Pancreas (tissue), 10 donors: ENCODE measurements at regions not wholly inside any gene's neighbourhood (a gene's known extent, or its start where the extent isn't known, plus 50 kb on each side); places are given as distances from the start of the nearest gene placed in this dataset.

Experiments
- ATAC-seq, 4 donors: fragments of 200-7000 bp; cut with Tn5 transposase; one replicate each; pipeline versions ENCODE4 v1.8.0 to v1.9.1; 2020; ENCODE audit warnings: mild to moderate bottlenecking in 4 of 4, moderate library complexity in 4 of 4
- DNase-seq, 6 donors: peaks; one replicate each; pipeline ENCODE4 v3.0.0-alpha.2; 2020
- FAIRE-seq: peaks from 2 replicates; lab custom pipeline; 2012; peaks lifted over from hg19 to GRCh38; lab: Jason Lieb, UNC
- H3K27ac ChIP-seq, 4 donors: fragments of 200-600 bp; sonication (generic); 1 replicate in 3 of 4; 2 replicates in 1 of 4; pipeline versions ENCODE4 v1.5.0 to v1.8.0; 2020
- H3K27me3 ChIP-seq, 4 donors: fragments of 200-600 bp; one replicate each; pipeline ENCODE4 v1.8.0; 2021
- H3K36me3 ChIP-seq, 3 donors: fragments of 200-600 bp; sonication (generic) in 1 of 3; one replicate each; pipeline versions ENCODE4 v1.5.0 to v1.8.0; 2020 to 2021
- H3K4me1 ChIP-seq, 3 donors: fragments of 200-600 bp; one replicate each; pipeline ENCODE4 v1.8.0; 2021
- H3K4me3 ChIP-seq, 4 donors: fragments of 200-600 bp; sonication (generic) in 2 of 4; one replicate each; pipeline versions ENCODE4 v1.5.0 to v1.8.0; 2020 to 2021
- H3K9me3 ChIP-seq, 4 donors: fragments of 200-600 bp; one replicate each; pipeline ENCODE4 v1.8.0; 2021
- CTCF ChIP-seq, 4 donors: fragments of 200-600 bp; sonication (generic) in 3 of 4; IDR thresholded peaks; one replicate each; pipeline versions ENCODE4 v1.5.0 to v1.8.0; 2021; ENCODE audit warnings: antibody characterized with exemption in 4 of 4
- WGBS, 2 donors: extraction: QIAGEN DNeasy Blood & Tissue Kit; methylation state at CpG; one replicate each; pipeline ENCODE4 v1.1.7; 2013; 5-methylcytosine and 5-hydroxymethylcytosine counted together
- intact Hi-C, 3 donors: fragments of 100-400 bp; cut with DNase I; formaldehyde crosslinking; loops; one replicate each; pipeline versions ENCODE4 v1.11.1 to v1.14.2; 2022
- donor health status: healthy with polysubstance abuse.
- donor health status: DM: no; HTN: no; CAD: no; lungs with moderate emphysema.
- donor health status: DM: no; HTN: no; CAD: no.
- donor health status: control.
- donor health status: control.
- donor health status: Bipolar disorder and iron deficiency.
- donor health status: DM: yes; HTN: yes; CAD: no.
- donor health status: DM: no; HTN: no; CAD: no.
- donor health status: DM: no; HTN: no; CAD: no.
- donor health status: DM: yes; HTN: yes; CAD: no.

- 70% methylated on average over 5 of the region's 5 CpGs for WGBS, 2 donors
- Histone ChIP-seq H3K4me3 (no peak overlapping the region), H3K27ac (no peak overlapping the region), H3K9me3 (no peaks in the 10 kb centered on the region), H3K36me3 (no peaks in the 10 kb centered on the region), H3K27me3 (no peaks in the 10 kb centered on the region), H3K4me1 (peaks cover 0 to 4% (median 0%) of the 10 kb centered on the region in 3 donors)
- intact Hi-C loops = no loop called here
- FAIRE-seq (no peak), ATAC-seq (peak in 2 of 4 donors; percentile 71 to 75), DNase-seq (no peak)
- TF ChIP-seq CTCF (IDR thresholded peaks at IDR 0.05) = no peak
These were observed 169.8 kb downstream of the BTC start for GRCh38 chr4:74624351-74625151.

GRCh38 chr4:74625981-74626380, 168.3 kb downstream of the BTC start:
- Histone ChIP-seq H3K27me3 (no peaks in the 10 kb centered on the region), H3K4me3 (no peak overlapping the region), H3K4me1 (peaks cover 0 to 4% (median 0%) of the 10 kb centered on the region in 3 donors), H3K9me3 (no peaks in the 10 kb centered on the region), H3K27ac (no peak overlapping the region), H3K36me3 (no peaks in the 10 kb centered on the region)
- no peak for FAIRE-seq
- no peak for TF ChIP-seq CTCF (IDR thresholded peaks at IDR 0.05)
- no peak for DNase-seq
- no peak for ATAC-seq
- intact Hi-C loops = no loop called here
- 53 to 57% methylated on average over 1 of the region's 1 CpG for WGBS, 2 donors

- no peaks in the 10 kb centered on the region for H3K27me3 ChIP-seq
- intact Hi-C loops = no loop called here
- TF ChIP-seq CTCF (IDR thresholded peaks at IDR 0.05) = no peak
- H3K4me1 ChIP-seq = peaks cover 0 to 4% (median 0%) of the 10 kb centered on the region in 3 donors
- no peak overlapping the region for H3K4me3 ChIP-seq
- 96 to 97% methylated on average over 4 of the region's 4 CpGs for WGBS, 2 donors
- H3K9me3 ChIP-seq = no peaks in the 10 kb centered on the region
- DNase-seq = no peak
- no peak for FAIRE-seq
- no peak overlapping the region for H3K27ac ChIP-seq
- no peaks in the 10 kb centered on the region for H3K36me3 ChIP-seq
- ATAC-seq = peak in 1 of 4 donors; percentile 15
These were observed 167.2 kb downstream of the BTC start for GRCh38 chr4:74627093-74627492.

- H3K27ac ChIP-seq = no peak overlapping the region
These were observed 166.8 kb downstream of the BTC start for GRCh38 chr4:74627504-74627903.

More at GRCh38 chr4:74627504-74627903, 166.8 kb downstream of the BTC start:
- intact Hi-C loops = no loop called here
- TF ChIP-seq CTCF (IDR thresholded peaks at IDR 0.05) = no peak
- peaks cover 0 to 4% (median 0%) of the 10 kb centered on the region in 3 donors for H3K4me1 ChIP-seq
- H3K27me3 ChIP-seq = no peaks in the 10 kb centered on the region
- WGBS, 2 donors = 27 to 28% methylated on average over 4 of the region's 4 CpGs
- DNase-seq (no peak), FAIRE-seq (no peak), ATAC-seq (peak in 3 of 4 donors; percentile 33 to 63 (median 58))
- no peaks in the 10 kb centered on the region for H3K36me3 ChIP-seq
- H3K9me3 ChIP-seq = no peaks in the 10 kb centered on the region
- H3K4me3 ChIP-seq = no peak overlapping the region
